ENCODE measurements at regions not wholly inside any gene's neighbourhood (a gene's known extent, or its start where the extent isn't known, plus 50 kb on each side); places are given as distances from the start of the nearest gene placed in this dataset.

- no peaks in the 10 kb centered on the region for H3K9me2 ChIP-seq (ENCODE audit: insufficient read depth)
- no peak overlapping the region for H3K27ac Mint-ChIP-seq
Measured at GRCh38 chr2:150752229-150752628, 264.8 kb upstream of the RND3 start.

More at GRCh38 chr2:150752229-150752628, 264.8 kb upstream of the RND3 start:
- Histone ChIP-seq H3K79me2 (replicated peaks; ENCODE audit: insufficient read depth) (no peaks in the 10 kb centered on the region), H3K36me3 (ENCODE audit: insufficient read depth) (no peaks in the 10 kb centered on the region), H2AFZ (no peak overlapping the region), H3K4me1 (ENCODE audit: insufficient read depth) (peaks cover 10% of the 10 kb centered on the region; the same call in 1 of the 2 replicates), H3K4me3 (no peak overlapping the region), H4K20me1 (replicated peaks; ENCODE audit: insufficient read depth) (no peaks in the 10 kb centered on the region), H3K27ac (ENCODE audit: low read depth) (no peak overlapping the region), H3K4me2 (no peak overlapping the region), H3K27me3 (ENCODE audit: insufficient read depth) (no peaks in the 10 kb centered on the region), H3F3A (replicated peaks; ENCODE audit: low read depth) (no peaks in the 10 kb centered on the region)
- ATAC-seq (no peak), DNase-seq (ENCODE audit: low spot score) (no peak)
- peaks cover 3% of the 10 kb centered on the region for H3K27me3 Mint-ChIP-seq (ENCODE audit: insufficient read depth, low read depth, poor library complexity)
- H3K4me3 Mint-ChIP-seq = no peak overlapping the region
- peaks cover 25% of the 10 kb centered on the region for H3K36me3 Mint-ChIP-seq (ENCODE audit: low read depth)
- TF ChIP-seq EZH2 (IDR thresholded peaks at IDR 0.05; ENCODE audit: low read depth, unreplicated experiment) (no peak), ZNF331 (CRISPR knock-in tag; IDR thresholded peaks at IDR 0.05; ENCODE audit: low read depth) (no peak), NANOG (IDR thresholded peaks at IDR 0.05; ENCODE audit: borderline replicate concordance) (no peak), JUNB (IDR thresholded peaks at IDR 0.05; ENCODE audit: unreplicated experiment) (no peak), CTCF (conservative IDR thresholded peaks at IDR 0.05; ENCODE audit: low read depth in 2 of 2) (no peak), EZH2phosphoT487 (IDR thresholded peaks at IDR 0.05; ENCODE audit: unreplicated experiment) (no peak), STAT1 (IDR thresholded peaks at IDR 0.05; ENCODE audit: unreplicated experiment) (no peak), POLR2AphosphoS5 (IDR thresholded peaks at IDR 0.05; ENCODE audit: low read depth) (no peak), REST (IDR thresholded peaks at IDR 0.05; ENCODE audit: unreplicated experiment) (no peak), ZNF462 (CRISPR knock-in tag; IDR thresholded peaks at IDR 0.05) (no peak), ETS1 (IDR thresholded peaks at IDR 0.05) (no peak), CREB1 (CRISPR knock-in tag; IDR thresholded peaks at IDR 0.05; ENCODE audit: low read depth) (no peak), ZNF114 (CRISPR knock-in tag; IDR thresholded peaks at IDR 0.05) (no peak)
- H3K9me3 Mint-ChIP-seq = peaks cover 2% of the 10 kb centered on the region; the same call in 1 of the 3 replicates
- H3K4me1 Mint-ChIP-seq = peaks cover 11% of the 10 kb centered on the region

Data from GM23338 (cell line).